Skeletal muscle tissue (tissue), 3 donors: ENCODE measurements at regions not wholly inside any gene's neighbourhood (a gene's known extent, or its start where the extent isn't known, plus 50 kb on each side); places are given as distances from the start of the nearest gene placed in this dataset.
A peak's percentile ranks its signal among the peaks of the same experiment; 100 is the strongest.
"Not testable (repeated sequence)": the region's sequence is repeated elsewhere in the genome, so short reads cannot be mapped to it uniquely, and the experiment has no call there.

Experiments
- H3K27ac ChIP-seq: one replicate; pipeline ENCODE4 v1.7.0; 2013; ENCODE audit warnings: mild to moderate bottlenecking, low read depth, low read length, inconsistent platforms
- H3K27me3 ChIP-seq, 3 donors: one replicate each; pipeline ENCODE4 v1.7.0; 2013; ENCODE audit warnings: low read length in 3 of 3; ENCODE audit not compliant: control insufficient read depth in 3 of 3, insufficient read depth in 3 of 3
- H3K36me3 ChIP-seq, 3 donors: one replicate each; pipeline ENCODE4 v1.7.0; 2013; ENCODE audit warnings: low read length in 3 of 3; ENCODE audit not compliant: control insufficient read depth in 3 of 3, insufficient read depth in 3 of 3
- H3K4me1 ChIP-seq, 3 donors: one replicate each; pipeline ENCODE4 v1.7.0; 2013; ENCODE audit warnings: low read length in 3 of 3, mild to moderate bottlenecking in 3 of 3; ENCODE audit not compliant: control insufficient read depth in 3 of 3, insufficient read depth in 3 of 3
- H3K4me3 ChIP-seq, 3 donors: one replicate each; pipeline ENCODE4 v1.7.0; 2013; ENCODE audit warnings: low read length in 3 of 3
- H3K9ac ChIP-seq, 3 donors: one replicate each; pipeline ENCODE4 v1.7.0; 2013; ENCODE audit warnings: low read length in 3 of 3, mild to moderate bottlenecking in 3 of 3, moderate library complexity in 2 of 3, low read depth in 1 of 3
- H3K9me3 ChIP-seq, 3 donors: one replicate each; pipeline ENCODE4 v1.7.0; 2013; ENCODE audit warnings: low read length in 3 of 3; ENCODE audit not compliant: control insufficient read depth in 3 of 3
- donor health status: Osteomylitis.

- no peak overlapping the region for H3K27ac ChIP-seq
- H3K9ac ChIP-seq = no peak overlapping the region
- no peak overlapping the region for H3K4me3 ChIP-seq
- H3K27me3 ChIP-seq = no peaks in the 10 kb centered on the region
- H3K4me1 ChIP-seq = no peaks in the 10 kb centered on the region
- H3K9me3 ChIP-seq = no peaks in the 10 kb centered on the region
- H3K36me3 ChIP-seq = no peaks in the 10 kb centered on the region
Observed at GRCh38 chr11:112334381-112334780, 73.7 kb upstream of the PLET1 start.

DNA sequence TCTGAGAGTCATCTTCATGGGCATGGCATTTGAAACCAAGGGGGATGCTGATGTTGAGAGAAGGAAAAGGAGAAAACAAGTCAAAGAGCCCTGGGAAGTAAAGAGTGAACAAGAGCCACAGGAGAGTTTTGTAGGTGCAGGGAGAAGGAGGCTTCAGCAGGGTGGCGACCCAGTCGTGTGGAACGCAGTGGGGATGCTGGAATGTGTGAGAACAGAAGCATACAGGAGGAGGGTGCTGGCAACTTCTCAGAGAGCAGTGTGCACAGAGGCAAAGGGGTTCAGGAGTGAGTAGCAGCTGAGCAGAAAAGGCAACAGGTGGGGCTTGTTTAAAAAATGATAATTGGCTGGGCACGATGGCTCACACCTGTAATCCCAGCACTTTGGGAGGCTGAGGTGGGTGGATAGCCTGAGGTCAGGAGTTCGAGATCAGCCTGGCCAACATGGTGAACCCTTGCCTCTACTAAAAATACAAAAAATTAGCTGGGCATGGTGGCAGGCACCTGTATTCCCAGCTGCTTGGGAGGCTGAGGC lies 75.8 kb upstream of the PLET1 start:
- Histone ChIP-seq H3K27ac (no peak overlapping the region), H3K4me1 (no peaks in the 10 kb centered on the region), H3K9ac (no peak overlapping the region), H3K36me3 (no peaks in the 10 kb centered on the region), H3K27me3 (no peaks in the 10 kb centered on the region), H3K4me3 (no peak overlapping the region), H3K9me3 (no peaks in the 10 kb centered on the region)

DNA sequence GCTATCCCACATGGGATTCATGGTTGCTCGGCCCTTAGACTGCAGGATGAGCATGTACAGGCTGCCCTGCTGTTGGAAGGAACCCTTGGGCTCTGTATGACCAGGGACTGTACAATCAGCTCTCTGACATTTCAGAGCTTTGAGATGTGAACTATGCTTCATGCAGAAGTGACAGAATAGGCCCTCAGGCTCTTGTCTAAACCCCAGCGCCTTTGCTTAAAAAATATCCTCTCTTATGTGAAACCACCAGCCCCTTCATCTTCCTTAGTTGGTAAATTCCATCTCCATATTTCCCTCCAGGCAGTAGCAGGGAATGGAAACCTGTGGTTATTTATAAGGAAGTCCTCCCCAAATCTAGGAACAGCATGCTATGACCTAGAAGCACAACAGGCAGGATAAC lies 78.9 kb upstream of the PLET1 start:
- no peak overlapping the region for H3K9ac ChIP-seq
- H3K27ac ChIP-seq = no peak overlapping the region
- H3K27me3 ChIP-seq = no peaks in the 10 kb centered on the region
- no peaks in the 10 kb centered on the region for H3K9me3 ChIP-seq
- H3K36me3 ChIP-seq = no peaks in the 10 kb centered on the region
- H3K4me1 ChIP-seq = peaks cover 12 to 18% (median 12%) of the 10 kb centered on the region in 3 donors
- H3K4me3 ChIP-seq = no peak overlapping the region

GRCh38 chr11:112343368-112344039 lies 82.8 kb upstream of the PLET1 start:
- Histone ChIP-seq H3K4me3 (peak overlapping the region in 1 of 3 donors; percentile 5), H3K4me1 (peaks cover 17 to 34% (median 24%) of the 10 kb centered on the region in 3 donors), H3K36me3 (no peaks in the 10 kb centered on the region), H3K27me3 (no peaks in the 10 kb centered on the region), H3K9me3 (no peaks in the 10 kb centered on the region), H3K27ac (peak overlapping the region; percentile 57), H3K9ac (peak overlapping the region in 1 of 3 donors; percentile 34)

- H3K27ac ChIP-seq = peak overlapping the region; percentile 57
- H3K36me3 ChIP-seq = no peaks in the 10 kb centered on the region
Observed at GRCh38 chr11:112344040-112344413, 83.4 kb upstream of the PLET1 start.

DNA sequence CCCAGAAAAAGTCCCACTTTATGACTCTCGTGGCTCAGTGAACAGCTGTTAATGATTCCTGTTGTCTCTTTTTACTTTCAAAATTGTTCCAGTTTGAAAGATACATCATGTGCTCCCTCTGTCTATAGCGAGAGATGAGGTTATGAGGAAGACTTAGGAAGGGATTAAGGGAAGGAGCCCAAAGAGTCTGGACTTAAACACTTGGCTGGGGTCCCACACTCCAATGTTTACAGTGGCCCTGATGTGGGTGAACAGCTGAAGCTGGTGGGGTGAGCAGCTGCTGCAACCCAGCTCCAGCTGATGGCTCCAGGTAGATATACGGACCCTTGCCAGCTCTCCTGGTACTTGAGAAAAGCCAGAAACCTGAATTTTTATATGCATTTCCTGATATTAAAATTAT lies 84.5 kb upstream of the PLET1 start:
- H3K9ac ChIP-seq = no peak overlapping the region
- no peaks in the 10 kb centered on the region for H3K27me3 ChIP-seq
- no peak overlapping the region for H3K27ac ChIP-seq
- no peaks in the 10 kb centered on the region for H3K36me3 ChIP-seq
- no peak overlapping the region for H3K4me3 ChIP-seq
- H3K4me1 ChIP-seq = peaks cover 17 to 47% (median 24%) of the 10 kb centered on the region in 3 donors
- H3K9me3 ChIP-seq = no peaks in the 10 kb centered on the region

More at GRCh38 chr11:112344040-112344413, 83.4 kb upstream of the PLET1 start:
- peaks cover 17 to 39% (median 24%) of the 10 kb centered on the region in 3 donors for H3K4me1 ChIP-seq
- H3K4me3 ChIP-seq = peak overlapping the region in 1 of 3 donors; percentile 5
- no peaks in the 10 kb centered on the region for H3K27me3 ChIP-seq
- H3K9ac ChIP-seq = peak overlapping the region in 2 of 3 donors; percentile 18 to 34
- no peaks in the 10 kb centered on the region for H3K9me3 ChIP-seq

DNA sequence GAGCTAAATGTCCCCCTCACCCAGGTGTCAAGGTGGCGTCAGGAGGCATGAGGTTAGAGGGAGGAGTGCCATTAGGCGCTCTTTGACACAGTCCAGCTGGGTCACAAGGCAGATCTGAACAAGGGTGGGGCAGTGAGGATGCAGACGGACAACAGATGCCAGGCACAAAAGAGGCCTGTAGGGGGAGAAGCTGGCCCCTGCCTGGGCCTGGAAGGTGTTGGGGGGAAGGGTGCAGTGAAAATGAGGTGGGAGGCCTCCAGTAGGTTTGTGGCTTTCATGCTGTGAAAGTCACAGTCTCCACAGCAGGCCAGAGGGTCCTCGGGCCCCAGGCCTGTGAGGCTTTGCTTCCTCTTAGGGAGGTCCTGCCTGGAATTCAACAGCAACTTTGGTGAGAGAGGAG lies 85.0 kb upstream of the PLET1 start:
- Histone ChIP-seq H3K9me3 (no peaks in the 10 kb centered on the region), H3K4me1 (peaks cover 17 to 47% (median 24%) of the 10 kb centered on the region in 3 donors), H3K27ac (no peak overlapping the region), H3K9ac (peak overlapping the region in 1 of 3 donors; percentile 11), H3K4me3 (no peak overlapping the region), H3K27me3 (no peaks in the 10 kb centered on the region), H3K36me3 (no peaks in the 10 kb centered on the region)

DNA sequence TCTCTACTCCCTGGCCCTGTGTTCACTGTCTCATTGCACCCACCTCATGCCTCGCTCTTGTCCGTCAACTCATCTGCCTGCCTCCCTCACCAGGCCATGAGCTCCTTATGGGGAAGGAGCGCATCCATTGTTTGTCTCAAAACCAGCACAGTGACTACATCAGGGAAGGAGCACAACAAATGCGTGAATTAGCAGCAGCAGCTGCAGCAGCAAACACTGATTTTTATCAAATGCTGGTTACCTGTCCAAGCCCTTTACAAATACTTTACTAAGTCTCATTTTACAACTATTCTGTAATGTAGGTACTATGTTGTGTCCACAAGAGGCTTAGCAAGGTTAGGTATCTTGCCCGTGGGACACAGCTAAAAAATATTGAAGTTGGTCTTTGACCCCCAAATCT lies 85.9 kb upstream of the PLET1 start:
- Histone ChIP-seq H3K27ac (no peak overlapping the region), H3K4me1 (peaks cover 17 to 47% (median 24%) of the 10 kb centered on the region in 3 donors), H3K9me3 (no peaks in the 10 kb centered on the region), H3K36me3 (no peaks in the 10 kb centered on the region), H3K4me3 (no peak overlapping the region), H3K9ac (no peak overlapping the region), H3K27me3 (no peaks in the 10 kb centered on the region)

- Histone ChIP-seq H3K27me3 (no peaks in the 10 kb centered on the region), H3K36me3 (no peaks in the 10 kb centered on the region), H3K27ac (no peak overlapping the region)
Observed at GRCh38 chr11:112348480-112349029, 87.9 kb upstream of the PLET1 start.

GRCh38 chr11:112351423-112351822 lies 90.8 kb upstream of the PLET1 start:
- H3K9me3 ChIP-seq, H3K27ac ChIP-seq, H3K9ac ChIP-seq, H3K4me3 ChIP-seq, H3K36me3 ChIP-seq, H3K27me3 ChIP-seq: not testable (repeated sequence)
- H3K4me1 ChIP-seq = peaks cover 0 to 13% (median 0%) of the 10 kb centered on the region in 3 donors

More at GRCh38 chr11:112348480-112349029, 87.9 kb upstream of the PLET1 start:
- H3K9me3 ChIP-seq = no peaks in the 10 kb centered on the region
- H3K4me3 ChIP-seq = no peak overlapping the region
- H3K4me1 ChIP-seq = peaks cover 12 to 39% (median 21%) of the 10 kb centered on the region in 3 donors
- no peak overlapping the region for H3K9ac ChIP-seq
